ENCODE measurements at regions not wholly inside any gene's neighbourhood (a gene's known extent, or its start where the extent isn't known, plus 50 kb on each side); places are given as distances from the start of the nearest gene placed in this dataset.

- intact Hi-C loops (cut with micrococcal nuclease) = no loop called here
These were observed 64.6 kb upstream of the PIM1 start for GRCh38 chr6:37105148-37106050.

GRCh38 chr6:37106051-37106363 is 63.9 kb upstream of the PIM1 start:
- intact Hi-C loops (cut with micrococcal nuclease) = no loop called here

DNA sequence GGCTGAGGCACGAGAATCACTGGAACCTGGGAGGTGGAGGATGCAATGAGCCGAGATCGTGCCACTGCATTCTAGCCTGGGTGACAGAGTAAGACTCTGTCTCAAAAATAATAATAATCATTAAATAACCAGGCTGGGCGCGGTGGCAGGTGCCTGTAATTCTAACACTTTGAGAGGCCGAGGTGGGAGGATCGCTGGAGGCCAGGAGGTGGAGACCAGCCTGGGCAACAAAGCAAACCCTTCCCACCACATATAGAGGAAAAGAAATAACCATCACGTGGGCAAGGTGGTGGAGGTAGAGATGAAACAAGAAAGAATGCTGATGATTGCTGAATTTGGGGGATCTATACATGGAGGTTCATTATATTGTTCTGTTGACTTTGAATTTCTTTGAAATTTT is 63.4 kb upstream of the PIM1 start:
- intact Hi-C loops (cut with micrococcal nuclease) = no loop called here

DNA sequence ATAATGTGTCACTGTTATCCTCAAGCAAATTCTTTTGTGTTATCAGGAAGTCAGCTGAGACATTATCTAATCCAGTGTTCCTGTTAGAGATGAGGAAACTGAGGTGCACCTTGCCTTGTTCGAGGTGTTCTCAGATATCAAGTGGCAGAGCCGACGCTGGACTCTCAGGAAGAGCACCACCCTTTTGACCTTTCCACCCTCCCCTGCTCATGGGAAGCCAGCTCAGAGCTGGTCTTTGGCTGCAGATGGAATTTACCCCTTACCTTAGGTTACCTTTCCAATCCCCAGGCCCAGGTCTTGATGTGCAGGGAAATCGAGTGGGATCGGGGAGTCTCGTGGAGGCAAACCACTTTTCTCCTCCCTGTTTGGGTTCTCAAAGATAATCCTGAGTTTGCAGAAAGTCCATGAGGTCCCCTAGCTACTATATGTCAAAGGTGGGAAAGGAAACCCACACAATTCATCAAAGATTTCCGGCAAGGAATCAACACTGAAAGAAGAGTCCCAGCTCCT is 62.9 kb upstream of the PIM1 start:
- intact Hi-C loops (cut with micrococcal nuclease) = no loop called here

GRCh38 chr6:37109714-37110499 is 60.0 kb upstream of the PIM1 start:
- intact Hi-C loops (cut with micrococcal nuclease) = loop anchor here (2.0 kb wide), 1 partner anchor 27 kb away; no protein-coding TSS in a partner anchor

GRCh38 chr6:37110500-37111461 is 59.2 kb upstream of the PIM1 start:
- intact Hi-C loops (cut with micrococcal nuclease) = loop anchor here (2.0 kb wide), 1 partner anchor 26 kb away; no protein-coding TSS in a partner anchor

DNA sequence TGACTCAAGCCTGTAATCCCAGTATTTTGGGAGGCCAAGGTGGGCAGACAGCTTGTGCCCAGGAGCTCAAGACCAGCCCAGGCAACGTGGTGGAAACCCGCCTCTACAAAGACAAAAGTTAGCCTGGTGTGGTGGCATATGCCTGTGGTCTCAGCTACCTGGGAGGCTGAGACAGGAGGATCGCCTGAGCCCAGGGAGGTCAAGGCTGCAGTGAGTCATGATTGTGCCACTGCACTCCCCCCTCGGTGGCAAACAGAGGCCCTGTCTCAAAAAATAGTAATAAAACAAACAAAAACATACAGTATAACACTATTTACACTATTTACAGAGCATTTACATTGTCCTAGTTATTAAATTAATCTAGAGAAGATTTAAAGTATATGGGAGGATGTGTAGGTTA is 56.0 kb upstream of the PIM1 start:
- intact Hi-C loops (cut with micrococcal nuclease) = no loop called here

GRCh38 chr6:37114612-37115011 is 55.3 kb upstream of the PIM1 start:
- intact Hi-C loops (cut with micrococcal nuclease) = no loop called here

GRCh38 chr6:37115236-37115895 is 54.6 kb upstream of the PIM1 start:
- intact Hi-C loops (cut with micrococcal nuclease) = no loop called here

GRCh38 chr6:37116326-37116725 is 53.6 kb upstream of the PIM1 start:
- intact Hi-C loops (cut with micrococcal nuclease) = no loop called here

GRCh38 chr6:37119387-37119886 is 50.5 kb upstream of the PIM1 start:
- intact Hi-C loops (cut with micrococcal nuclease) = no loop called here

Data from T-helper 1 cell treated with Interleukin-12 subunit alpha and Interleukin-12 subunit beta and Interleukin-4 antibody, amounts not matched to agents 30 ng/mL and 1 ng/mL, for 36 hours (primary cell).